ENCODE measurements at regions not wholly inside any gene's neighbourhood (a gene's known extent, or its start where the extent isn't known, plus 50 kb on each side); places are given as distances from the start of the nearest gene placed in this dataset.

- TF ChIP-seq CTCF (IDR thresholded peaks at IDR 0.05; ENCODE audit: insufficient read depth, low read depth, low read length) (no peak), EZH2 (IDR thresholded peaks at IDR 0.05; ENCODE audit: insufficient read depth, low read length) (no peak)
These were observed 298.0 kb downstream of the QKI start for GRCh38 chr6:163712566-163712961.
